ENCODE measurements at regions not wholly inside any gene's neighbourhood (a gene's known extent, or its start where the extent isn't known, plus 50 kb on each side); places are given as distances from the start of the nearest gene placed in this dataset.
"Not testable (repeated sequence)": the region's sequence is repeated elsewhere in the genome, so short reads cannot be mapped to it uniquely, and the experiment has no call there.

DNA sequence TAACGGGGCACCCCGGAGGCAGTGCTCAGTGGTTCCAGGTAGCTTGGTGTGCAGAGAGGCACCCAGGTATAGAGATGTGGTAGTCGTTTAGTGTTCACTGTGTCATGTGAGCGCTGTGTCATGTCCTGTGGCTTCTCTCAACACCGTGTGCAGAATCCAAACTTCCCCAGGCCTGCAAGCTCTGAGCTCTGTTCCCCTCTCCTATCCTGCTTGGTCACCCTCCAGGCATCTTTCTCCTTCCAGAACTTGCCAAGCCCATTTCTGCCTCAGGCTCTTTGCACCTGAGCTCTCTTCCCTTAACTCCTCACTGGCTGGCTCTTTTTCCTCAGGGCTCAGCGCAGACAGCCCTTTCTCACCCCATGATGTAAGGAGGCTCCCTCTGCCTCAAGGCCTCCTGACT lies 64.8 kb downstream of the CARTPT start:
- intact Hi-C loops (cut with DNase I) = loop anchor here (1.0 to 10.0 kb wide), 3 partner anchors 323 to 524 kb away; partner anchors contain the start of gene MAP1B
- DNase-seq (ENCODE audit: low spot score) = no peak
- no peak for TF ChIP-seq POLR2AphosphoS5 (IDR thresholded peaks at IDR 0.05)
- TF ChIP-seq, protein P1, sequence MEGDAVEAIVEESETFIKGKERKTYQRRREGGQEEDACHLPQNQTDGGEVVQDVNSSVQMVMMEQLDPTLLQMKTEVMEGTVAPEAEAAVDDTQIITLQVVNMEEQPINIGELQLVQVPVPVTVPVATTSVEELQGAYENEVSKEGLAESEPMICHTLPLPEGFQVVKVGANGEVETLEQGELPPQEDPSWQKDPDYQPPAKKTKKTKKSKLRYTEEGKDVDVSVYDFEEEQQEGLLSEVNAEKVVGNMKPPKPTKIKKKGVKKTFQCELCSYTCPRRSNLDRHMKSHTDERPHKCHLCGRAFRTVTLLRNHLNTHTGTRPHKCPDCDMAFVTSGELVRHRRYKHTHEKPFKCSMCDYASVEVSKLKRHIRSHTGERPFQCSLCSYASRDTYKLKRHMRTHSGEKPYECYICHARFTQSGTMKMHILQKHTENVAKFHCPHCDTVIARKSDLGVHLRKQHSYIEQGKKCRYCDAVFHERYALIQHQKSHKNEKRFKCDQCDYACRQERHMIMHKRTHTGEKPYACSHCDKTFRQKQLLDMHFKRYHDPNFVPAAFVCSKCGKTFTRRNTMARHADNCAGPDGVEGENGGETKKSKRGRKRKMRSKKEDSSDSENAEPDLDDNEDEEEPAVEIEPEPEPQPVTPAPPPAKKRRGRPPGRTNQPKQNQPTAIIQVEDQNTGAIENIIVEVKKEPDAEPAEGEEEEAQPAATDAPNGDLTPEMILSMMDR (IDR thresholded peaks at IDR 0.05) = no peak
- TF ChIP-seq POLR2A (IDR thresholded peaks at IDR 0.05) = no peak
- WGBS = 83% methylated on average over 6 of the region's 6 CpGs
- no peaks in the 10 kb centered on the region for H3K9me3 ChIP-seq
- H3K27ac ChIP-seq = peak overlapping the region in 1 of 2 donors; percentile 32
- no peaks in the 10 kb centered on the region for H3K36me3 ChIP-seq
- H3K4me1 ChIP-seq (replicated peaks) = no peaks in the 10 kb centered on the region
- no peaks in the 10 kb centered on the region for H3K27me3 ChIP-seq (replicated peaks; ENCODE audit: insufficient read depth)
- no peak overlapping the region for H3K4me3 ChIP-seq

DNA sequence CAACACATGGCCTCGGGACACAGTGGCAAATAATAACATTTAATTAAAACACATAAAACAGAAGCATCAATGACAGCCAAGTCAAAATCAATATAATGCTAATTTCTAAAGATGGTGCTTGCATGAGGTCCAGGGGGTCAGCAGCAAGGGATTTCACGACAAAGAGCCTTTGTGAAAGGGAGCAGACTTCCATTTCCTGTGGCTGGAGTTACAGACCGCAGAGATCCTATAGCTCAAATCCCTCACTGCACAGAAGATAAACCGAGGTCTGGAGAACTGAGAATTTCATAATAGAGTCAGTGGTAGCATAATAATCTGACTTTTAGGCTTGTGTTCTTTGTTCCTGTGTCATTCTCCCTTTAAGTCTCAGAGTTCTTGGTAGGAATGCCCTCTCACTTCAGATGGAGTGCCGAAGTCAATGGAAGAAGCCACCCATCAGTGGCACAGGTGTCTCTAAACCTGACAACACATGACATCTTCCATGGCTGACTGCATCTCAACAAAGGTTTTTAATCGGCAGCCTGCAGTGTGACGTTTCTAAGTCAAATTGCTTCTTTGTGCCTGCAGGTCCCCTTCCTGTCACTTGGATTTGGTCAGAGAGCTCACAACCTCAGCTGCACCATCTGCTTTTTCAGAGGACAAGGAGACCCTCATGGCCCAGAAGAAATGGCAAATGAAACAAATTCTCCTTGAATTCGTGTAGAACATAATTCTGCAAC lies 67.4 kb downstream of the CARTPT start:
- WGBS = 80% methylated on average over 8 of the region's 8 CpGs
- Histone ChIP-seq H3K9me3 (no peaks in the 10 kb centered on the region), H3K4me3 (no peak overlapping the region), H3K36me3 (no peaks in the 10 kb centered on the region), H3K27me3 (replicated peaks; ENCODE audit: insufficient read depth) (no peaks in the 10 kb centered on the region), H3K4me1 (replicated peaks) (no peaks in the 10 kb centered on the region), H3K27ac (no peak overlapping the region)
- intact Hi-C loops (cut with DNase I) = loop anchor here (10.0 kb wide), 1 partner anchor 418 kb away; no protein-coding TSS in a partner anchor
- TF ChIP-seq POLR2A (IDR thresholded peaks at IDR 0.05) = no peak
- TF ChIP-seq, protein P1 (IDR thresholded peaks at IDR 0.05) = no peak
- TF ChIP-seq POLR2AphosphoS5 (IDR thresholded peaks at IDR 0.05) = no peak
- no peak for DNase-seq (ENCODE audit: low spot score)

DNA sequence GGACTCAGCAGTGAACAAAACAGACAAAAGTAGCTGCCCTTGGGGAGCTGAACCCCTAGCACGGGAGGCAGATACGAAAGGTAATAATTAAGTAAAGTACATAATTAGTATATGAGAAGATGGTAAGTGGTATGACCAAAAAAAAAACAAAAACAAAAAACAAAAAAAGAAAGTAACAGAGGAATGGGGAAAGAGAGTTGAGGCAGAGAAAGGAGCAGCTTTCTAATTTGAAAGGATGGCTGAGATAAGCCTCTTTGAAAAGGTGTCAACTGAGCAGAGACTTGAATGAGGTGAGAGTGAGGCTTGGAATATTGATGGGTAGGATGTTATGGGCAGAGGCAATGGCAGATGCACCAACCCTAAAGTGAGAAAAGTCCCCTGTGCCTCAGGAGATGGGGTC lies 69.7 kb downstream of the CARTPT start:
- no peaks in the 10 kb centered on the region for H3K9me3 ChIP-seq
- no peak for DNase-seq (ENCODE audit: low spot score)
- no peak overlapping the region for H3K27ac ChIP-seq
- no peaks in the 10 kb centered on the region for H3K4me1 ChIP-seq (replicated peaks)
- intact Hi-C loops (cut with DNase I) = loop anchor here (10.0 kb wide), 1 partner anchor 416 kb away; no protein-coding TSS in a partner anchor
- no peaks in the 10 kb centered on the region for H3K27me3 ChIP-seq (replicated peaks; ENCODE audit: insufficient read depth)
- TF ChIP-seq POLR2AphosphoS5 (IDR thresholded peaks at IDR 0.05) (no peak), POLR2A (IDR thresholded peaks at IDR 0.05) (no peak)
- TF ChIP-seq, protein P1 (IDR thresholded peaks at IDR 0.05) = no peak
- 91% methylated on average over 2 of the region's 2 CpGs for WGBS
- no peak overlapping the region for H3K4me3 ChIP-seq
- no peaks in the 10 kb centered on the region for H3K36me3 ChIP-seq

DNA sequence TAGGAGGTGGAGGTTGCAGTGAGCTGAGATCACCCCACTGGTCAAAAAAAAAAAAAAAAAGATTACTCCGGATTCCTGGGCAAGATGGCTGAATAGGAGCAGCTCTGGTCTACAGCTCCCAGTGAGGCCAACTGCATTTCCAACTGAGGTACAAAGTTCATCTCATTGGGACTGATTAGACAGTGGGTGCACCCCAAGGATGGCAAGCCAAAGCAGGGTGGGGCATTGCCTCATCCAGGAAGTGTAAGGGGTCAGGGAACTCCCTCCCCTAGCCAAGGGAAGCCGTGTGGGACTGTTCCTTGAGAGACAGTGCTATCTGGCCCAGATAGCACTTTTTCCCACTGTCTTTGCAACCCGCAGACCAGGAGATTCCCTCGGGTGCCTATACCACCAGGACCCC lies 70.7 kb downstream of the CARTPT start:
- H3K27me3 ChIP-seq (replicated peaks; ENCODE audit: insufficient read depth) = no peaks in the 10 kb centered on the region
- H3K27ac ChIP-seq = no peak overlapping the region
- intact Hi-C loops (cut with DNase I) = loop anchor here (10.0 kb wide), 1 partner anchor 415 kb away; no protein-coding TSS in a partner anchor
- DNase-seq (ENCODE audit: low spot score) = no peak
- no peaks in the 10 kb centered on the region for H3K36me3 ChIP-seq
- H3K9me3 ChIP-seq = no peaks in the 10 kb centered on the region
- H3K4me3 ChIP-seq = no peak overlapping the region
- no peaks in the 10 kb centered on the region for H3K4me1 ChIP-seq (replicated peaks)
- 93% methylated on average over 4 of the region's 4 CpGs for WGBS
- TF ChIP-seq POLR2AphosphoS5 (IDR thresholded peaks at IDR 0.05) (no peak), POLR2A (IDR thresholded peaks at IDR 0.05) (no peak)
- TF ChIP-seq, protein P1 (IDR thresholded peaks at IDR 0.05) = no peak

DNA sequence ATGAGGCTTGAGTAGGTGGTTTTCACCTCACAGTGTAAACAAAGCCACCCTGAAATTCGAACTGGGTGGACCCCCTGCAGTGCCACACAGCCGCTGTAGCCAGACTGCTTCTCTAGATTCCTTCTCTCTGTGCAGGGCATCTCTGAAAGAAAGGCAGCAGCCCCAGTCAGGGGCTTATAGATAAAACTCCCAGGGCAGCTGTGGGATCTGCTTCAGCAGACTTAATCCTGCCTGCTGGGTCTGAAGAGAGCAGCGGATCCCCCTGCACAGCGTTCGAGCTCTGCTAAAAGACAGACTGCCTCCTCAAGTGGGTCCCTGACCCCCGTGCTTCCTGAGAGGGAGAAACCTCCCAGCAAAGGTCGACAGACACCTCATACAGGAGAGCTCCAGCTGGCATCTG lies 71.4 kb downstream of the CARTPT start:
- intact Hi-C loops (cut with DNase I) = no loop called here
- H3K27me3 ChIP-seq (replicated peaks; ENCODE audit: insufficient read depth) = no peaks in the 10 kb centered on the region
- WGBS = 68% methylated on average over 7 of the region's 7 CpGs
- no peak for DNase-seq (ENCODE audit: low spot score)
- no peak overlapping the region for H3K4me3 ChIP-seq
- no peaks in the 10 kb centered on the region for H3K4me1 ChIP-seq (replicated peaks)
- no peak overlapping the region for H3K27ac ChIP-seq
- TF ChIP-seq POLR2A (IDR thresholded peaks at IDR 0.05) = no peak
- no peak for TF ChIP-seq POLR2AphosphoS5 (IDR thresholded peaks at IDR 0.05)
- TF ChIP-seq, protein P1 (IDR thresholded peaks at IDR 0.05) = no peak
- H3K9me3 ChIP-seq = no peaks in the 10 kb centered on the region
- H3K36me3 ChIP-seq = no peaks in the 10 kb centered on the region

DNA sequence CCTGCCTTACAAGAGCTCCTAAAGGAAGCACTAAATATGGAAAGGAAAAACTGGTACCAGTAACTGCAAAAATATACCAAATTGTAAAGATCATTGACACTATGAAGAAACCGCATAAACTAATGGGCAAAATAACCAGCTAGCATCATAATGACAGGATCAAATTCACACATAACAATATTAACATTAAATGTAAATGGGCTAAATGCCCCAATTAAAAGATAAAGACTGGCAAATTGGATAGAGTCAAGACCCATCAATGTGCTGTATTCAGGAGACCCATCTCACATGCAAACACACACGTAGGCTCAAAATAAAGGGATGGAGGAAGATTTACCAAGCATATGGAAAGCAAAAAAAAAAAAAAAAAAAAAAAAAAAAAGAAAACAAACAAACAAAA lies 73.0 kb downstream of the CARTPT start:
- DNase-seq (ENCODE audit: low spot score); intact Hi-C loops (cut with DNase I); H3K4me3 ChIP-seq; H3K27ac ChIP-seq; H3K4me1 ChIP-seq (replicated peaks); H3K9me3 ChIP-seq; H3K36me3 ChIP-seq; H3K27me3 ChIP-seq (replicated peaks; ENCODE audit: insufficient read depth): not testable (repeated sequence)
- 99% methylated on average over 2 of the region's 2 CpGs for WGBS
